Stimulated activated CD8-positive, alpha-beta memory T cell treated with anti-CD3 and anti-CD28 coated beads, Interleukin-2, amount 100 ng/mL, for 1 hour (primary cell): ENCODE measurements at regions not wholly inside any gene's neighbourhood (a gene's known extent, or its start where the extent isn't known, plus 50 kb on each side); places are given as distances from the start of the nearest gene placed in this dataset.

Experiments
- DNase-seq, 2 donors: peaks; one replicate each; pipeline ENCODE4 v3.0.0-alpha.2; 2020; ENCODE audit warnings: low read depth in 2 of 2

GRCh38 chr11:8340296-8340695 lies 76.6 kb upstream of the LMO1 start:
- no peak for DNase-seq

- DNase-seq = no peak
These were observed 75.9 kb upstream of the LMO1 start for GRCh38 chr11:8339592-8340022.

- no peak for DNase-seq
These were observed 74.5 kb upstream of the LMO1 start for GRCh38 chr11:8338138-8338537.

GRCh38 chr11:8337130-8337795 lies 73.6 kb upstream of the LMO1 start:
- DNase-seq = no peak

GRCh38 chr11:8336356-8337129 lies 72.9 kb upstream of the LMO1 start:
- no peak for DNase-seq

- DNase-seq = no peak
These were observed 72.0 kb upstream of the LMO1 start for GRCh38 chr11:8335683-8336082.

- DNase-seq = no peak
These were observed 71.5 kb upstream of the LMO1 start for GRCh38 chr11:8335186-8335585.

GRCh38 chr11:8333811-8334401 lies 70.2 kb upstream of the LMO1 start:
- DNase-seq = no peak

- DNase-seq = no peak
These were observed 69.7 kb upstream of the LMO1 start for GRCh38 chr11:8333376-8333775.

GRCh38 chr11:8332891-8333290 lies 69.2 kb upstream of the LMO1 start:
- DNase-seq = no peak

GRCh38 chr11:8332196-8332595 lies 68.5 kb upstream of the LMO1 start:
- no peak for DNase-seq

GRCh38 chr11:8331767-8332166 lies 68.1 kb upstream of the LMO1 start:
- no peak for DNase-seq

GRCh38 chr11:8330896-8331295 lies 67.2 kb upstream of the LMO1 start:
- DNase-seq = no peak

- no peak for DNase-seq
These were observed 66.7 kb upstream of the LMO1 start for GRCh38 chr11:8330404-8330803.

GRCh38 chr11:8329847-8330361 lies 66.2 kb upstream of the LMO1 start:
- DNase-seq = no peak

- no peak for DNase-seq
These were observed 65.7 kb upstream of the LMO1 start for GRCh38 chr11:8329336-8329735.

GRCh38 chr11:8328848-8329330 lies 65.2 kb upstream of the LMO1 start:
- DNase-seq = peak; percentile 1 to 8

- no peak for DNase-seq
These were observed 64.6 kb upstream of the LMO1 start for GRCh38 chr11:8328231-8328794.

GRCh38 chr11:8327761-8328192 lies 64.1 kb upstream of the LMO1 start:
- DNase-seq = no peak

- no peak for DNase-seq
These were observed 62.7 kb upstream of the LMO1 start for GRCh38 chr11:8326337-8326736.

- DNase-seq = no peak
These were observed 62.1 kb upstream of the LMO1 start for GRCh38 chr11:8325591-8326304.
